ENCODE measurements at regions not wholly inside any gene's neighbourhood (a gene's known extent, or its start where the extent isn't known, plus 50 kb on each side); places are given as distances from the start of the nearest gene placed in this dataset.

DNA sequence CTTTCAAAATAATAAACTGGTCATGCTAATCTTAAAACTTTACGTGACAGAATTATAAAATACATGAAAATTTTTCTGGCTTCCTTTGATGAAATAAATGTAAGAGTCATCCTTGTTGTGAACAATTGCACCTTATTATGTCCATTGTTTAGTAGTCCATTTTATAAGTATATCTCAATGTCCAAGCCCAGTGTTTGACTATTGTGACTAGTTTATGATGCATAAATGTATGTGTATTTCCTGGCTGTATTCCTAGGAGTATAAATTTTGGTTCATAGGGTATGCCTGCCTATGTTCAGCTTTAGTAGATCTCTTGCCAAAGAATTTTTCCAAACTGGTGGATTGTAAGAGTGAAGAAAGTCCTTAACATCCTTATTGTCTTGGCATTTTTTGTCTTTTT, 2895.5 kb upstream of the PCDH20 start:
- no peak for DNase-seq (ENCODE audit: low read depth)

DNA sequence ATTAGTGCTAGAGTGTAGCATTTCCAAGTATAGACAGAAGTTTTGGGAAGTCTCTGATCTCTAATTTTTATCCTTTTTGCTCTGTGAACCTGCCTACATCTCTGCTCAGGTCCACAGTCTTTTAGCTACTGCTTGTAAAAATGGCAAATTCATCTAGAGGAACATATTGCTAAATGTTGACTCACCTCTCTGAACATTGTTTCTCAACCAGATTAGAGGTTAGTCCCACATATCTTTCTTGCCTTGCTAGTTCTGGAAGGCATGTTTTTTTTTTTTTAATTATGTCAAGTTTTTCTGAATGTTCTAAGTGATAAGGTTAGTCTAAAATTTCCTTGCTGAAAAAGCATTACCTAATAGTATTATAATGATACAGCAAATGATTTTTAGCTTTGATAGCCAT, 2889.6 kb upstream of the PCDH20 start:
- DNase-seq (ENCODE audit: low read depth): no peak

DNA sequence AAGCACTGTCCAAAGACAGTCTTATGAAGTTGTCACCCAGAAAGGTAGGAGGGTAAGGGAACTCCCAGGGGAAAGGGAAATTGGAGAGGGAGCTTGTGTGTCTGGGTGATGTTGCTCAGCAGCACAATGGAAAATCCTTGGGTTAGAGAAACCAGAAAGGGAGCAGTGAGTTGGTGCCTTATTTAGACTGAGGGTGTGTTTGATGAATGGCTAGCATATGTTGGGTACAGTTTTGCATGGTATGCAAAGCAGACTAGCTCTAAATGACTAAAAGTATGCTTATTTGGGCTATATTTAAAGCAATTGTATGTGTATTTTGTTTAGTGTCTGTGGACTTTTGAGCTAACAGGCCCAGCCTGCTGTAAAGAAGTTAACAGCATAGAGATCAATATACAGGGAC, 2884.6 kb upstream of the PCDH20 start:
- no peak for DNase-seq (ENCODE audit: low read depth)

DNA sequence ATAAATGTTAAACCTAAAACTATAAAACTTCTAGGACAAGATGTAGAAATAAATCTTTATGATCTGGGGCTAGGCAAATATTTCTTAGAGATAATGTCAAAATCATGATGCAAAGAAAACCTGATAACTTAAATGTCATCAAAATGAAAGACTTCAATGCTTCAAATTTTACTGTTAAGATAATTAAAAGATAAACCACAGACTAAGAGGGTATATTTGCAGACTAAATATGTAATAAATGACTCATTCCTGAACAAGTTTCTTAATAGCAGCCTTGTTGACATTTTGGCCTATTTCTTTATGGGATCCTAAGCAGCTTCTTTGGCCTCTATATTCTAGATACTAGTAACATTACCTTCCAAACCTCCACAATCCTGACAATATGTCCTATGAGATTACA, 2878.3 kb upstream of the PCDH20 start:
- no peak for DNase-seq (ENCODE audit: low read depth)

DNA sequence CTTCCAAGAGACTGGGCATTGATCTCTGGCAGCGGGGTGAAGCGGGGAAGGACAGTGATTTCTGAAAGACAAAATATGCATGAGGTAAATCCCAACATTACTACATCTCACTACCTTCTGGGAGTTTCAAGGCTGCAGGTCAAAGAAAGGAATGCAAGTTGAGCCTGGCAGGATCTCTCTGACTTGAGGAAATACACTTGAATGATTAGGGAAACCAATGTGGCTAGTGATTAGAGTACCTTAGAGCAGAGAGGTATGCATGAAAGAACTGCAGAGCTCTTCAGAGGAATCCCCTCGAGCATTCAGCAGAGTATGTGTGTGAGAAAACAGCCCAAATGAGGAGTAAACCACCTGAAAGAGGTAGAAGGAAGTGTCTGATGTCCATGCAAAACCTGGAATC, 2874.1 kb upstream of the PCDH20 start:
- DNase-seq (ENCODE audit: low read depth): no peak

DNA sequence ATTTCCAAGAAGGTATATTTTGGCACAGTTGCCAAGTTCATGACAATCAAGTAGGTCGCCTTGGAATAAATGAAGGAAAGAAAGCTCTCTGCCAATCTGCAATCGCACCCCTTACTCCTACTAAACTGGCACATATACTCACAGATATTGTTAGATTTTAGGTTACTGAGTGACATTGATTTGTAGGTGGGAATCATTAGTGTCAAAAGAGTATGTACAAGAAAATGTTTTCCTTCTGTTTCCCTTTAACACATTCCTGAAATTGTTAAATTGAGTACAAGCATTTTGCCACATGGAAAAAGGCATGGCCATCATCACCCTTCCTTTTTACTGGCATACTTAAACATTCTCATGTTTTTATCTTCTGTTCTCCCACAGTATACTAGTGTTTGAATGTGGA, 2868.3 kb upstream of the PCDH20 start:
- no peak for DNase-seq (ENCODE audit: low read depth)

DNA sequence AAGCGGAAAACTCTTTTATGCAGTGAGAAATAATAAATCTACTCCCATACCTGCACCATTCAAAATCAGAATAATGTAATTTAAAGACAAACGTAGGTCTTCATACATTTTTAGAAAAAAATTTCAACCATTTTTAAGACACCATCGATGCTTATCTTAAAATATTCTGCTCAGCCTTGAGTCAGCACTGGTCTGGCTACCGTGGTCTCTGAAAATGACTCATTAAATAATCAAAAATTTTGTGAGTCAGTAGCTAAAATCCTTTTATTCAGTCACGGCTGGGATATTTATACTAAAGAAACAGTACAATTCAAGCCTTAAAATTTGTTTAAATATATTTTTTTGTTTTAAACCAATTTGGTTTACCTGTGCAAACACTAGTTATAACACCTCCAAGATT, 2862.8 kb upstream of the PCDH20 start:
- peak; percentile 15 for DNase-seq (ENCODE audit: low read depth)

DNA sequence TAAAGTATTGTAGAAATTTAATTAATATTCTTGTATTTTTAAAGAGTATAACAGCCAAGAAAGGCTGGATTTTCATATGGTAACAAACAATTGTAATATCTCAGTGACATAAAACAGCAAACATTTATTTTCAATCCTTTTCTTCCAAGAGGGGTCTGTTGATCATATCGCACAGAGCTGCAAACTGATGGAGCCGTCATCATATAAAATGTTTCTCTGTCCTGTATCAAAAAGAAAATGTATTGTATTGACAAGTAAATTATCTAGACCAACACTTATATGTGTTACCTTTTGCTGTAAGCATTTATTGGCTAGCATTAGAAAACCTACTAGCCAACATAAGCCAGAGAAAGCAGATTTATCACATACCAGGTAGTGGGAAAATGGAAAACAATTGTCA, 2861.4 kb upstream of the PCDH20 start:
- DNase-seq (ENCODE audit: low read depth): no peak

DNA sequence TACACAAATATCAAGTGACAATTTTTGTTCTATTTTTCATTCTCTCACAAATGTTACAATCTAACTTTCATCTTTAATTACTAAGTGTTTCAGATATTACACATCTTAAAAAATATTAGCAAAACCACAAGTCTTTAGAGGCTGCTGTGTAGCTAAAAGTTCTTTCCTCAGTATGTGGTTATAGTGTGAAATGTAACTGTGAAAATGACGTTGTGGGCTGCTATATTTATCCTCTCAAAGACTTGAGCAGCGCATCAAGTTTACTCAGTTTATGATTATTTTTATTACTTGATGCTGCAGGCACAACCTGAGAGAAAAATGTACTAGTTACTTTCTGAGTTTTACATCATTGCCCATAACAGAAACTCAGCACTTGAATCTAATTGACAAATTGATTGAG, 2860.6 kb upstream of the PCDH20 start:
- DNase-seq (ENCODE audit: low read depth): no peak

DNA sequence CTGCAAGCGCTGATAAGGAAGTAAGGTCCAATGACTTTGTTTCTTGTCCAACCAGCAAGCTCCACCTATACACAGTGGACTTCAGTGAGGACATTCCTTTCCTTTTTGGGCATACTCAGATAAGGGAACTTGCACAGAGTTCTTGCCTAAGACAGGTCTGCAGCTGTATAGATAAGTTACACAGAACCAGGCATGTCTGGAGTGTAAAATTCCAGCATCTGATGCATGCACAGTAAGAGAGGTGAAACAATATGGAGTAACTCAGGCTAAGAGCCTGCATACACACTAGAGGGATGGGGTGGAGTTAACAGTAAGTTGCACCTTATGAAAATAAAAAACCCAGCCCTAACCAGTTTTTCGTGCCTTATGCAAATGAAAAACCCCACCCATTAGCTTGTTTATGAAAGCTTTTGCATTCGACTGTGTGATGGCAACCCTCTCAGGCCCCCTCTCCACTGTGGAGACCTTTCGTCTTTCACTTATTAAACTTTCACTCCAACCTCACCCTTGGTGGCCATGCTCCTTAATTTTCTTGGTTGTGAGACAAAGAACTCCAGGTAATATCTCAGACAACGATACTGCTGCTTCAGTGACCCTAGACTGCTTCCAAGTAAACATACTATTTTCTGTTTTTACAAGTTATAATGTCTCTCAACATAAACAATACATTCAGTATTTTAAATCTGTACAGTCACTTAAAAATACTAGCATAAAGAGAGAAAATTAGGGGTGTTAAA, 2859.0 kb upstream of the PCDH20 start:
- DNase-seq (ENCODE audit: low read depth): no peak

DNA sequence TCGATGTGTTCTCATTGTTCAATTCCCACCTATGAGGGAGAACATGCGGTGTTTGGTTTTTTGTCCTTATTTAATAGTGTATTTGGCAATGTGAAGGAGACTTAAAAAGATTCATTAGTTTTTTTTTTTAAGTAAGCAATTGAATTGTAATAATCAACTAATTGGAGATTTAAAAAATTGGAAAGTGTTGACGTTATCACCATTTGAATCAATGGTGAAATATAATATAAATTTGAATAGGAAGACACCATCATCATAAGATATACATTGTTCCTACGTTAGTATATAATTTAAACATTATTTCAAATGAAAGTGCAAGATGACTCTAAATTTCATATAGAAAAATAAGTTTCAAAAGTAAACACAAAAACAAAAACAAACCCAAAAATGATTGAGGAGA, 2858.1 kb upstream of the PCDH20 start:
- DNase-seq (ENCODE audit: low read depth): no peak

DNA sequence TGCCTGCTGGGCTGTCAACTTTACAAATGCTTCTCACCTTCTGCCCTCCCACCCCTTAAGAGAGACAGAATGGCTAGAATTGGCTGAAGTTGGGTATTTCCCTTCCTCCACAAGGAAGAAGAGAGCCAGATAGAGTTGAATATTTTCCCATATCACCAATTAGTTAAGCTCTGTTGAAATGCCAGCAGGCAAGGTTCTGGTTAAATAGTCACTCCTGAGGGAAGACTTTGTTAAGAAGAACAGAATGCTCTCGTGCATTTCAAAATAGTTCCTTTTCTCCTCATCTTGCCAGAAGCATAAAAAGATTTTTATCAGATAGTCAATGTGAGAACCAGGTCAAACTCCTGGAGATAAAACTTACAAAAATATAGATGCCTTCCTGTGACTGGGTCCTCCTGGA, 2857.0 kb upstream of the PCDH20 start:
- no peak for DNase-seq (ENCODE audit: low read depth)

DNA sequence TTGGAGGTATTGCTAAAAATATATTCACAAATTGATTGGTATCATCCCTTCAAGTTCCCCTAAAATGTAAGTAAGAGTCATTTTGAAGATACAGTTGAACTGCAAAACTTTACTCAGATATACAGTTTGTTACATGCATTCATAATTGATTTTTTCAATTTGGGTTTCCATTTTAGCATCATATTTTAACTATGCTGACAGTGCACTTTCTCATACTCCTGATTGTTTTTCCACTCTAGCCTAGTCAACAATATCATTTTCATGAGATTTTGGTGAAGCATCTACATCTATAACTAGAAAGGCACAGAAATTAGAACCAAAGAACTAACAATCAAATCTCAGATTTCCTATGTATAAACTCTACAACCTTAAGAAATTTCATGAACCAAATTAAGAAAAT, 2850.4 kb upstream of the PCDH20 start:
- DNase-seq (ENCODE audit: low read depth): no peak

DNA sequence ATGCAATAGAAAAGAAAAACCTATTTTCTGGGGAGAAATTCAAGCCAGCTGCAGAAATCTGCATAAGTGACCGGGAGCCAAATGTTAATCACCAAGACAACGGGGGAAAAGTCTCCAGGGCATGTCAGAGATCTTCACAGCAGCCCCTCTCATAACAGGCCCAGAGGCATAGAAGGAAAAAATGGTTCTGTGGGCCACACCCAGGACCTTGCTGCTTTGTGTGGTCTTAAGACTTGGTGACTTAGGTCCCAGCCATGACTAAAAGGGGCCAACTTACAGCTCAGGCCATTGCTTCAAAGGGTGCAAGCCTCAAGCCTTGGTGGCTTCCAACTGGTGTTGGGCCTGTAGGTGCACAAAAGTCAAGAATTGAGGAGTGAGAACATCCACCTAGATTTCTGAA, 2847.6 kb upstream of the PCDH20 start:
- no peak for DNase-seq (ENCODE audit: low read depth)

DNA sequence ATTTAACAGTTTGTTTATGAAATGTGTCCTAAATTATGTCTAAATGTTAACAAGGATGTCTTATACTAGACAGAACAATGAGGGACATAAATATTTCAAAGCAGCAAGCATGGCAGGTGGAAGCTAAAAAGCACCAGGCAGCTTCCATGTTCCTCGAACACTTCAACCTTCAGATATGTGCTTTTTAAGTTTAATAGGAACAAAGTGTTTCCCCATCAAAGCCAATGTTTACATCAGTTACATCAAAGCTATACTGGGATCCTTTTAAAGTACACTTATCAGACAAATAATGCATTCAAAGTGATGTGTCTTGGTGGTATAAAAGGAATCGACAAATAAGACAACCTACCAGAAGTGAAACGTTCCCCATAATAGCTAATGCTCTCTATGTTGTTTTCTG, 2841.1 kb upstream of the PCDH20 start:
- DNase-seq (ENCODE audit: low read depth): no peak

DNA sequence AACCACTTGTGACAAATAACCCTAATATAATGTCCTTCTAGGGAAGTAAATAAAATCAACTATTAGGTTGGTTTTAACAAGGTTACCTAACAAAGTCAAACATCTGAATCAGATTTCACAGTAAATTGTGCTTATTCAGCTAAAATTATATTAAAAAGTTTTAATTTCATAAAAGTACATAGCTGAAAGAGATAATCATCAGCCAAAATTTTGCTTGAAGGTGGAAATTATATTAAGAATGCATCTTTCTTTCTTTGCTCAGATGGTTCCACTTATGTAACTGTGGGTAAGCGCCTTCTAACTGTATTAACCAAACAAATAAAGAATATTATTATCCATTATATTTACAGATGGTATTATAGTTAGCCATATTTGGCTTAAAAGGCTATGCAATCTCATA, 2840.3 kb upstream of the PCDH20 start:
- DNase-seq (ENCODE audit: low read depth): no peak

DNA sequence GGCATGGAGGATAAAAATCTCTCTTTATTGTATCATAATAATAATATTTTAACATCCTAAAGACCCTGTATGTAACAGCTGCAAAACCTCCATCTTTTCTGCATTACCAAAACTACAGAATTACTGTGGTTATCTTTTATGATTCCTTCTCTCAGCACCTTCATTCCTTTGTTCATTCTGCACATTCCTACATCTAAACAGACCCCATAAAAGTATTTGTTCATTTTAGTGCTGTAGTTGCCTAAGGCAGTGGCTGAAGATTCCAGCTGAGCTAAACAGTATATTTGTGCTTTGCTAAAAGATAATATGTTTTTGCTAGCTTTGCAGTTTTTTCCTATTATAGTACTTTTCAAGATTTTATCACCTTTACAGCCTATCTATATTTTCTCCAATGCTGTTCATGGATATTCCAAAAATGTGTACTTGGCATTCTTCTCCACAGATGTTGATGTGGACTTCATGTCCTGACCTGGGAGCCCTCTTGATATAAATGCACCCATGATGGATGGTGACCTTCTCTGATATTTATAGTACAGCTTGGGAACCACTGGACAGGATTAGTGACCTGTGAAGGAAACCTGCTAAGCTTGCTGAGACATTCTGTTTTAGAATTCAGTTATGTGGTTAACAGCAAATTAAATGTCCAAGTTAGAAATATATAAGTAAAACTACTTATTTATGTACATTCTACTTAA, 2832.9 kb upstream of the PCDH20 start:
- no peak for DNase-seq (ENCODE audit: low read depth)

DNA sequence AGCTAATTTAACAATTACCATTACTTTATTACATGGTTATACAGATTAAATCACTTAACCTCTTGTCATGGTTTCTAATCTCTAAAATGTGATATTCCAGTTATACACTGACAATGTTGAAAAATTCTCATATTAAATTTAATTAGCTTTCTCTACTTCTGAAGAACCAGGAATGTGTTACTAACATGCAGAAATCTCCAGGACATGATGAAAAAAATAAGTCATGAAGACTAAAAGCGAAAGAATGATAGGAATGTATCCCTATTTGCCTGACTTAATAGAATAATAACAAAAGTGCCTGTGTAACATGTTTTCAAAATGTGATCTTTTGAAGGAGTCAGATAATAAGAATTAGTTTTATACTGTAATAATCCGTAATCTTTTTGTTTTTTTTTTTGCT, 2823.7 kb upstream of the PCDH20 start:
- peak; percentile 11 for DNase-seq (ENCODE audit: low read depth)

DNA sequence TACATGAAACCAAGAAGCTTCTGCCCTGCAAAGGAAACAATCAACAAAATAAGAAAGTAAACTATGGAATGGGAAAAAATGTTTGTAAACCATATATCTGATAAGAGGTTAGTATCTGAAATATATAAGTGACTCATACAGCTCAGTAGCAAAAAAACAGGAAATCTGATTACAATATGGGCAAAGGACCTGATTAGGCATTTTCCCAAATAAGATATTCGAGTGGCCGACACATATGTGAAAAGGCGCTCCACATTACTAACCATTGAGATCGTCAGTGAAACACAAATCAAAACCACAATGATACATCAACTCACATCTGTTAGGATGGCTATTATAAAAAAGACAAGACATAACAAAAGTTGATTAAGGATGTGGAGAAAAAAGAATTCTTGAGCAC, 2818.6 kb upstream of the PCDH20 start:
- DNase-seq (ENCODE audit: low read depth): peak; percentile 72

DNA sequence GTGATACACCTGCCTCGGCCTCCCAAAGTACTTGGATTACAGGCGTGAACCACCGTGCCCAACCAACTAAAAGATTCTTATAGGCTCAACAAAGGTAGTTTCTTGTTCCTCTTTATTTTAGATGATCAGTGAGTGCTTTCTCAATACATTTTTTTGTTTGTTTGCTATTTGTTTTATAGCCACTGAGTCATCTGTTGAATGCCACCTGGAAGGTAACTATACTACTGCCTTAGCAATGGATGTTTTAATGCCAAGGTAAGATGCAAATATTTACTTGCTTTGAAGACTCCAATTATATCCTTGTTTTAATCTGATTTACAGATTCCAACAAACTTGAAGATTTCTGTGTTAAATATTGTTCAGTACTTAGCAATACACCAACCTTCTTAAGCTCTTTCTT, 2807.4 kb upstream of the PCDH20 start:
- DNase-seq (ENCODE audit: low read depth): no peak

DNA sequence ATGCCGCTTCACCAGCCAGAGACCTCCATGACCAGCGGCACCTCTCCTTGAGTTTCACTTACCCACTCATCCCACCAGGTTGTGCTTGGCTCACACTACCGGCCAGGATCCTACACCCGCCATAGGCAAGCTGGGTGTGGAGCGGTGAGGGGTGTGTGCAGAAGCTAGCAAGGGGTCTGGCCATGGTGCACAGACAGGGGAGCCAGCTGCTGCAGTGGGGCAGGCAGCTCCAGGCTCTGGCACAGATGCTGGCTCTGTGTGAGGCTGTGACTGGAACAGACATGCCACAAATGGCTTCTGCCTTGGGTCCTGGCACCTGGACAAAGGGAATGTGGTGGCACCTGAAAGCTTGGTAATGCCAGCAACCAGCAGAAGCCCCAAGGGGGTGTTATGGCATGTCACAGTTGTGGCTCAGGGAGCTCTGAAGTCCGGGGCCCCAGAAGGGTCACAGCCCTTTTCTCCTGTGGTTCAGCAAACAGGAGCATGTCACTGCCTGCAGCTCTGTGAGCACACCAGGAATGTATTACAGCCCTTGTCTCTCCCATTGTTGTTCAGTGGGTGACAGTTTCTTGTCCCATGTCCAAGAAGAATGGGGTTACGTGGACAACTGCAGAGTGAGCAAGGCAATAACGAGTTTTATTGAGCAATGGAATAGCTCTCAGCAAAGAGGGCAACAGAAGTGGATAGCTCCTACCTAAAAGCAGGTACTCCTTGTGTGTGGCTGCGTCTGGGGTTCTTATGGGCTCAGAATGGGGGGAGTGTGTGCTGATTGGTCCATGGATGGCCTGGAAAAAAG, 2791.0 kb upstream of the PCDH20 start:
- no peak for DNase-seq (ENCODE audit: low read depth)

DNA sequence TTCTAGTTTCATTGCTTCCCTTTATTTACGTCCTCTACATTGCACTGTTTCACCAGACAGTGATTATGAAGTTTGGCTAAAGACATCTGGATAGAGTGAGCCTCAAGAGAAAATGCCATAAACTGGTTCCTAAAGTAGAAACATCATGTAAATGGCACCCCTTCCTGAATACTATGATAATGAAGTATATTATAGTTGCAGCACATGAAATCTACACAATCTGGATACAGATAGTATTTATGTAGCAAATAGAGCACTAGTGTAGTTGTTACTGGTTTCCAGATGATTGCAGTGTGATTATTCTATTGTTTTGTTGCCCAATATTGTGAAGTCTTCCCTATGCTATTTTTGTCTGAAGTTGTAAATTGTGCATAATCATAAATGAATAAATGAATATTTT, 2786.9 kb upstream of the PCDH20 start:
- no peak for DNase-seq (ENCODE audit: low read depth)

DNA sequence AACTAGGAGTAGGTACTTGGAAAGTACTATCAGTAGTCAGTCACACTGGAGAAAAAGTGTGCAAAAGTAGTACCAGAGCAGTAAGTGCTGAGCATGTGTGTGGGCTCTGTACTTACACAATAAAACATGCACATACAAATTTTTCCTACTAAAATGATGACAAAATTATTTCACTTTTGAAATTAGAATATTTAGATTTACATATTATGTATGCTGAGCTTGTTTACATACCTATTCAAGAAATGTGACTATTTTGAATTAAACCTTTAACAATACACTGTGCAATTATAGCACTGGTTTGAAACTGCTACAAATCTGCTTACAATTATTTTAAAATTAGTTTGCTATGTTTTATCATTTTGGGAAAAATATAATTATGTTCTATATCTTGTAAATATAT, 2781.6 kb upstream of the PCDH20 start:
- DNase-seq (ENCODE audit: low read depth): no peak
